Suppressor macrophage treated with lipopolysaccharide for 4 hours (primary cell): ENCODE measurements at regions not wholly inside any gene's neighbourhood (a gene's known extent, or its start where the extent isn't known, plus 50 kb on each side); places are given as distances from the start of the nearest gene placed in this dataset.
"Not testable (repeated sequence)": the region's sequence is repeated elsewhere in the genome, so short reads cannot be mapped to it uniquely, and the experiment has no call there.

Experiments used
- DNase-seq: peaks from one replicate; pipeline ENCODE4 v3.0.0-alpha.2; 2020

- no peak for DNase-seq
Observed at GRCh38 chr18:43826215-43826614, 548.9 kb upstream of the SYT4 start.

GRCh38 chr18:43827311-43827710 lies 550.0 kb upstream of the SYT4 start:
- DNase-seq: no peak

GRCh38 chr18:43830303-43830702 lies 553.0 kb upstream of the SYT4 start:
- no peak for DNase-seq

GRCh38 chr18:43830947-43831346 lies 553.7 kb upstream of the SYT4 start:
- DNase-seq: no peak

- no peak for DNase-seq
Observed at GRCh38 chr18:43846299-43846698, 569.0 kb upstream of the SYT4 start.

- DNase-seq: no peak
Observed at GRCh38 chr18:43847164-43848091, 570.1 kb upstream of the SYT4 start.

- not testable (repeated sequence) for DNase-seq
Observed at GRCh38 chr18:43849831-43850230, 572.5 kb upstream of the SYT4 start.

- DNase-seq: no peak
Observed at GRCh38 chr18:43855376-43855775, 578.1 kb upstream of the SYT4 start.

GRCh38 chr18:43863180-43863579 lies 585.9 kb upstream of the SYT4 start:
- DNase-seq: no peak

- no peak for DNase-seq
Observed at GRCh38 chr18:43866696-43867095, 589.4 kb upstream of the SYT4 start.

GRCh38 chr18:43868497-43868995 lies 591.3 kb upstream of the SYT4 start:
- no peak for DNase-seq

GRCh38 chr18:43869451-43870008 lies 592.2 kb upstream of the SYT4 start:
- no peak for DNase-seq

- no peak for DNase-seq
Observed at GRCh38 chr18:43870626-43871025, 593.3 kb upstream of the SYT4 start.

- no peak for DNase-seq
Observed at GRCh38 chr18:43875511-43875910, 598.2 kb upstream of the SYT4 start.

GRCh38 chr18:43876286-43876685 lies 599.0 kb upstream of the SYT4 start:
- DNase-seq: no peak

GRCh38 chr18:43876748-43877147 lies 599.5 kb upstream of the SYT4 start:
- DNase-seq: no peak

GRCh38 chr18:43877616-43878321 lies 600.5 kb upstream of the SYT4 start:
- DNase-seq: no peak

GRCh38 chr18:43879415-43879814 lies 602.1 kb upstream of the SYT4 start:
- no peak for DNase-seq

GRCh38 chr18:43882358-43883055 lies 605.2 kb upstream of the SYT4 start:
- DNase-seq: no peak

- DNase-seq: no peak
Observed at GRCh38 chr18:43883886-43884285, 606.6 kb upstream of the SYT4 start.

GRCh38 chr18:43886341-43886740 lies 609.1 kb upstream of the SYT4 start:
- no peak for DNase-seq

- no peak for DNase-seq
Observed at GRCh38 chr18:43887491-43887890, 610.2 kb upstream of the SYT4 start.

GRCh38 chr18:43888598-43888997 lies 611.3 kb upstream of the SYT4 start:
- DNase-seq: no peak
